Amniotic epithelial cell (primary cell): ENCODE measurements at regions not wholly inside any gene's neighbourhood (a gene's known extent, or its start where the extent isn't known, plus 50 kb on each side); places are given as distances from the start of the nearest gene placed in this dataset.

Experiments used
- DNase-seq: peaks from one replicate; pipeline ENCODE4 v3.0.0-alpha.2; 2010; ENCODE audit warnings: low read depth

DNA sequence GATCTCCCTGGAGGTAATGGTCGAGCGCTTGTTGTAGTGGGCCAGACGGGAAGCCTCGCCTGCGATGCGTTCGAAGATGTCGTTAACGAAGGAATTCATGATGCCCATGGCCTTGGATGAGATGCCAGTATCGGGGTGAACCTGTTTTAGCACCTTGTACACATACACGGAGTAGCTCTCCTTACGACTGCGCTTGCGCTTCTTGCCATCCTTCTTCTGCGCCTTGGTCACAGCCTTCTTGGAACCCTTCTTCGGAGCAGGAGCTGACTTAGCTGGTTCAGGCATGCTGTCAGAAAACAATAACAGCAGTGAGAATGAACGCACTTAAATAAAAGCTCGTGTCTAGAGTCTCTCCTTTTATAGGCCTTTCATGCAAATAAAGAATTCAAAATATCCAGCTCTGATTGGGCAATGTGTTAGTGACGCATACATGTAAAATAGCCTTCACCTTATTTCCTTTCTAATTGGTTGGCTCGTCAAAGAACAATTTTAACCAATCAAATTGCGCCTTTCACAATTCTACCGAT is 129.2 kb downstream of the HFE start:
- peak; percentile 99 for DNase-seq

DNA sequence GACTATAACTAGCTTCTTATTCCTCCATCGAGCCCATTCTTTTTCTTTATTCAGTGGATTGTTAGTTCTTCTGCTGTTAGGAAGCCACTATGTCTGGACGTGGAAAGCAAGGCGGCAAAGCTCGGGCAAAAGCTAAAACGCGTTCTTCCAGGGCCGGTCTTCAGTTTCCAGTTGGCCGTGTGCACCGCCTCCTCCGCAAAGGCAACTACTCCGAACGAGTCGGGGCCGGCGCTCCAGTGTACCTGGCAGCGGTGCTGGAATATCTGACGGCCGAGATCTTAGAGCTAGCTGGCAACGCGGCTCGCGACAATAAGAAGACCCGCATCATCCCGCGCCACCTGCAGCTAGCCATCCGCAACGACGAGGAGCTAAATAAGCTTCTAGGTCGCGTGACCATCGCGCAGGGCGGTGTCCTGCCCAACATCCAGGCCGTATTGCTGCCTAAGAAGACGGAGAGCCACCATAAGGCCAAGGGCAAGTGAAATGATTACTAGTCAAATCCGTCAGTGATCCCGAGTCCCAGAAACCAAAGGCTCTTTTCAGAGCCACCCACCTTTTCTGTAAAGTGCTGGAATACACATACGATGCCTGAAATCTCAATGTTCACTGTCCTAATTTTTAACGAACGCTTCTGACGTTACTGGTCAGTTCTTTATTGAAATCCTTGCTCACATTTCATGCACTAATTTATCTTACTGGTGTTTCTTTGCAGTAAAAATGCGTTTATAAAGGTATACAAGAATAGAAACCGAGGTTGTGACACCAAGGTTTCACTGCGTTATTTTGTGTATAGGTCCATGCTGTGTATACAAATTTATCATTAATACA is 129.9 kb downstream of the HFE start:
- DNase-seq = peak; percentile 80

DNA sequence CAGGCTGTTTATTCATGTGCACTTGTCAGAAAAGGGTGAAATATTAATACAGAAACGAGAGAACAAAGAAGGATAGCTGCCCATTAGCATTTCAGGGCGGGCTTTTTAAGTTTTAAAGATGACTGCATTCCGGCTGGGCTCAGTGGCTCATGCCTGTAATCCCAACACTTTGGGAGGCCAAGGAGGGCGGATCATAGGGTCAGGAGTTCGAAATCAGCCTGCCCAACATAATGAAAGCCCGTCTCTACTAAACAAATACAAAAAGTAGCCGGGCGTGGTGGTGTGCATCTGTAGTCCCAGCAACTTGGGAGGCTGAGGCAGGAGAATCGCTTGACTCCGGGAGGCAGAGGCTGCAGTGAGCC is 130.5 kb downstream of the HFE start:
- DNase-seq = peak; percentile 40

DNA sequence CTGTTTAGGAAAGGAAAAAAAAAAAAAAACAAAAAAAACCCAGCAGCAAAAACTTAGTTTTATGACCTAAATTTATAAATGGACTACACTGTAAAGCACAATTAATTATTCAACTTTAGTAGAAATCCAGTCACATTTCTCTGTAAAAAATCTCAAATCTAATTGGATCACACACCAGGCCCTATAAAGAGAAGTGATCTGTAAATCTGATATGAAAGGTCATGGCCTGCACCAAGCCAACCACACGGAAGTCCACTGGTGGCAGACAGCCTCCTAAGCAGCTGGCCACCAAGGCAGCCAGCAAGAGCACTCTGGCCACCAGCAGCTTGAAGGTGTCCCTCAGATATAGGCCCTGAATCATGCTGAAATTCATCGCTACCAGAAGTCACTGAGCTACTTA is 131.6 kb downstream of the HFE start:
- no peak for DNase-seq

DNA sequence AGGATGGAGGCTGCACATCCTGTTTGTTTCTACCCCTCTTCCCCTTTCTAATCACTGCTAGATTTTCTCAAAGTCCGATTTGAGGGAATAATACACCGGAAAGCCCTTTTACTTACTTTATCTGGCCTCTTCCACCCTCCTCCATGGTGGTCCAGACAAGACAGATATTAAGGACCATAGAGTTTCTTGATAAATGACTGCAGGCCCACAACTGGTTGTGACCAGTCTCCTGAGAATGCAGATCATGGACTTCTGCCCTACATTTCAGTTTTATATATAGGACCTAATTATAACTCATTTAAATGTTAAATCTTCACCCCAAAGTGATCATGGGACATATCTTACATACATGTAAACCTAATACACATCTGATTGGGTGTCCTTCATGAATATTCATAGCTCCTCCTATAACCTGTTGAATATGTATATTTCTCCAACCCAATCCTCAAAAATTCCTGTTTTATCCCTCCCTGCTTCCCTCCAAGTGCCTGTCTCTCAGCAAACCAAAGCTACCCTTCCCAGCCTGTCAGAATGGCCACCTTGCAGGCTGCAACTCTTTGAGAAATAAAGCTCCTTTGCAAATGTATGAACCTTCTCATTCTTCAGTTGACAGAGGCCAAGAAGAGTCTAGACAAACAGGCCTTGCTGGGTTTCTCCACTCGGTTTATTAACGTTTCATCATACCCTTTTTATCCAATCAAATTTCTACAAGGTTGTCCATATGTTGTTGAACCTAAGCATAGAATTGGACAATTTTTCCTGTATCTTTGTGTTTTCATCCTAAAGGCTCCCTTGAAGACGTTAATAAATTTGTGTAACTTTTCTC is 133.1 kb downstream of the HFE start:
- no peak for DNase-seq

DNA sequence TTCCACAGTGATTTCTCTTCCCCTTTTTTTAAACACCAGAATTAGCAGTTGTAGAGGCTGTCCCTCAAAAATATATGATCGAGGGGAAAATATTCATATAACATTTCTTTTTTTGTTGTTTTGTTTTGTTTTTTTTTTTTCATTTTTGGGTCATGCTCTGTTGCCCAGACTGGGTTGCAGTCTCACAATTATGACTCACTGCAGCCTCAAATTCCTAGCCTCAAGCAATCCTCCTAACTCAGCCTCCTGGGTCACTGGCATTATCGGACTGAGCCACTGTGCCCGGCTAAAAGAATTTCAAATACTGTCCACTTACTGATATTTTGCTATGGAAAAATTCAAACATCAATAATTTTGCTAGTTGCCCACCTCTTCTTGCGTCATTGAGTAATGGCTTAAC is 134.0 kb downstream of the HFE start:
- DNase-seq = no peak

DNA sequence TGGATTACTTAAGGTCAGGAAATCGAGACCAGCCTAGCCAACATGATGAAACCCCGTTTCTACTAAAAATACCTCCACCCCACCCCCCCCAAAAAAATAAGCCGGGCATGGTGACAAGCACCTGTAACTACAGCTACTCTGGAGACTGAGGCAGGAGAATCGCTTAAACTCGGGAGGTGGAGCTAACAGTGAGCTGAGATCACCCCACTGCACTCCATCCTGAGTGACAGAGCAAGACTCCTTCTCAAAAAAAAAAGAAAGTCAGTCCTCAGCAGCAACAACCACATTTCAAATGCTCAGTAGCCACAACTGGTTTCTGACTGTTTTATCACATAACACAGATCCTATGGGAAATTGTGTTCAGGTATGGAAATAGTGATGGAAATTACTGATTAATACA is 135.3 kb downstream of the HFE start:
- peak; percentile 23 for DNase-seq

DNA sequence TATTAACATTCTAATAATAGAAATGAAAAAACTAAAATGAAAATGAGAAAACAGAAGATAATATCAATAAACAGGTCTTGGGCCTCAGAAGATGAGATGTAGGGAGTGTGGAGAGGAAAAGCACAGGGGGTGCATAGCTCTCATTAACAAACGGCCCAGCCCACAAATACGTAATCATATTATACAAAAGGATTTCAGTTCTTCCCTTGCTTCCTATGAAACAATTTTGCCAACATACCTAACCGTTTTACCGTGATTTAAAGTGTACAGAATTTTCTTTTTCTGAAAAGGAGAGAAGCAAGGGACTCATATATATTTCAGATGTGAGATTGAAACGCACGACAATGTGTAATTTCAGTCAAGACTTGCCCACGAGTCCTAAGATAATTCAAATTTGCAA is 136.0 kb downstream of the HFE start:
- DNase-seq = peak; percentile 24

DNA sequence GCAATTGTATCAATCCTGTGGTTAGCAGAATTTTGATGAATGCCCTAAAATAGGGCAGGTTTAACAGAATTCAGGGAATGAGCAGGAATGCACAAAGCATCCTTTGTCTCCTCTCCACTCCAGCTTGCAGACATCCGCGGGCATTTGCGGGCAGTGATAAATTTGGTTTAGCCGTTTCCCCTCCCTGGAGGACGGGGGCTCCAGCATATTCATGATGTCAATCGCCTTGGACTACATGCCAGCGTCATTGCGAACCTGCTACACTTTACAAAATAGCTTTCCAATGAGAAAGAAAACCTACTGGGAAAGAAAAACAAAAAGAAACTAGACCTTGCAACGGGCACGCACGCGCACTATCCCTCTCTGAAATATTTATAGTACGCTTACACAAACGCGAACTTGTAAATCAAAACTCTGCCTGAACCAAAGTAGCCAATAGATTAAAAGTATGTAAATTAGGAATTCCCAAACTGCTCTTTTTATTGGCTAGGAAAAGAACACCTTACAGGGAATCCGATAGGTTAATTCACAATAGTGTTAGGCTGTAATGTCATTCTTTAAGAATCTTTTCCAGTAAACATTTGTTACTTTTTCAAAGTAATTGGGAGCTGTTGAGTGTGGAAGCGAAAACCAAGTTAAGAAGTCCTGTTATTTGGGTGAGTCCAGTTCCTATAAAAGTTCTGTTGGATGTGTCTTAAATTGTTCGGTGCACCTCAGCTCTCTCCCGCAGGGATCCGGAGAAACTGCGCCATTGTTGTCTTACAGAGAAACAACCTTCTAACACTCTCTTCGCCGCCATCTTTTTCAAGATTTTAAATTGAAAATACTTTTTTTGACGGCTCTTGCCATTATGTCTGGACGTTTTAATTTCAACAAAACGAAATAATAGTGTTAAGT is 136.7 kb downstream of the HFE start:
- peak; percentile 98 for DNase-seq

DNA sequence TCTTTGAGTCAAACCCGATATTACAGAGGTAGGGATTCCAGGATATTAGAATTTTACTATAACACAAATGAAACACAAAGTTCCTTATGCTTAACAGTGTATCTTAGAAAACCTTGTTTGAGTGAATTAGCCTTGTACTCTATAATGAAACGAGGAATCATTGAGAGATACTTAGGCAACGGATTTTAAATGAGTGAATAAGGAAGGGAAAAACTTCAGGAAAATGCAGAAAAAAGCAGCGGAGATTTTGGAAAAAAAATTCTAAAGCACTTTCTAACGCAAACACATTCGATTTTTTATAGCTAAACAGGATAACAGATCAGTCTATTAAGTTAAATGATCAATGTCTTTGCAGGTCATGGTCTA is 137.3 kb downstream of the HFE start:
- DNase-seq = no peak

DNA sequence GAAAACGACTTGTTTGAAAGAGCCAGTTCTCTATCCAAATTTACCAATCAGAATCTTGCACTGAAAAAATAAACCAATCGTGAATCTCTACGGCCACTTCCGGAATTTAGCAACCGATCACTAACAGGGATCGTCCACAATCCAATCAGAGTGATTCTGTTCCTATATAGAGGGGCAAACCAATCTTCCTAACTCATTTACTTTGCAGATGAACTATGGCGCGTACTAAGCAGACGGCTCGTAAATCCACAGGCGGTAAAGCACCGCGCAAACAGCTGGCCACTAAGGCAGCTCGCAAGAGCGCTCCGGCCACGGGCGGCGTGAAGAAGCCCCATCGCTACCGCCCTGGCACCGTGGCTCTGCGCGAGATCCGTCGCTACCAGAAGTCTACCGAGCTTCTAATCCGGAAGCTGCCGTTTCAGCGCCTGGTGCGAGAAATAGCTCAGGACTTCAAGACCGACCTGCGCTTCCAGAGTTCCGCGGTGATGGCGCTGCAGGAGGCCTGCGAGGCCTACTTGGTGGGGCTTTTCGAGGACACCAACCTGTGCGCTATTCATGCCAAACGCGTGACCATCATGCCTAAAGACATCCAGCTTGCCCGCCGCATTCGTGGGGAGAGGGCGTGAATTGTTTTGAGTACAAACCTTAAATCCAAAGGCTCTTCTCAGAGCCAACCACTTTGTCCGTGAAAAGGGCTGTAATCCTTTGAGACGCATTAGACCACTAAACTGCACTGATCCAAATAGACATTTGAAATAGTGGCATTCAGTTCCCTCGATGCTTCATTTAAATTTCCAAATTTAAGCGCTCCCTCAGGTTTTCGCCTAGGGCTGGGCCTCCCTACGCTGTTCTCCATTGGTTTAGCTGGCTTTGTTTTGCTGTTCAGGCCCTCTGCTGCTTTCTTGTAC is 138.0 kb downstream of the HFE start:
- DNase-seq = peak; percentile 97

DNA sequence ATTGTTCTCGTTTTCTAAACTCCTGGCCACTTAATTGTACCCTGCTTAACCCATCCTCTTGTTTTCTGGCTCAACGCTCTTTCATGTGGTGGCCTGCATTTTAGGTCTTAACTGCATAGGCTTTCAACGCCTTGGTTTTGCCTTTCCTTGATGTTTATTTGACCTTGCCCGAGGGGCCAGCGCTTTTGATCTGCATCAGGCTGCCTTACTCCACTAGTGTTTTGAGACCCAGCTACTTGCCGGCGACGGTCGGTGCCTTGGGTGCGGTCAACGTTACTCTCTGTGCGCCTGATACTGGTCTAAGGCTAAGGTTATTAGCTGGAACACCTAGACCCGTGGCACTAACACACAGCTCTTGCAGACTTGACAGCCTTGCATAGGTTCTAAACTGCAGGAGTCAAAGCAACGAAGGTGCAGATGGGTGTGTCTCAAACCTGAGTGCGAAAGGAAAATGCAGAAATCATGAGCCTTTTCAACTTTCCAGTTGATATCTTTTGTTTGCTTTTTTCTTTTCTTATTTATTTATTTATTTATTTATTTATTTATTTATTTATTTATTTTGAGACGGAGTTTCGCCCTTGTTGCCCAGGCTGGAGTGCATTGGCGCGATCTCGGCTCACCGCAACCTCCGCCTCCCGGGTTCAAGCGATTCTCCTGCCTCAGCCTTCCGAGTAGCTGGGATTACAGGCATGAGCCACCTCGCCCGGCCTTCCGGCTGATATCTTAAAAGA is 138.8 kb downstream of the HFE start:
- DNase-seq = peak; percentile 17

DNA sequence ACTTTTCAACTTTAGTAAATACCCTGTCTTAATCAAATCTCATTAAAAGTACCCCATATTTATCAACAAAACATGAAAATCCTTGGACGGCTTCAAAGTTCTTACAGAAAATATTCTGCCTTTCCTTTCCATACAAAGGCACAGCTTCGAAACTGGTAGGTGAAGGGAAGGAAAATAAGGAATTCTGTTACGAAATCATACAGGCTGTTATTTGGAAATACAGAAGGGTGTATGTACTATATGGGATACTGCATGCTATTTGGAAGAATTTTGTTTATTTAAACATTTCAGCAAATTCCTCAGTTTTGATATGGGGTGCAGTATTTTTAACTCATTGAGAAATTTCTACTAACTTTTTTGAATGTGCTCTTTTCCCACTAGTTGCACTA is 138.4 kb upstream of the BTN3A2 start:
- DNase-seq = peak; percentile 9

DNA sequence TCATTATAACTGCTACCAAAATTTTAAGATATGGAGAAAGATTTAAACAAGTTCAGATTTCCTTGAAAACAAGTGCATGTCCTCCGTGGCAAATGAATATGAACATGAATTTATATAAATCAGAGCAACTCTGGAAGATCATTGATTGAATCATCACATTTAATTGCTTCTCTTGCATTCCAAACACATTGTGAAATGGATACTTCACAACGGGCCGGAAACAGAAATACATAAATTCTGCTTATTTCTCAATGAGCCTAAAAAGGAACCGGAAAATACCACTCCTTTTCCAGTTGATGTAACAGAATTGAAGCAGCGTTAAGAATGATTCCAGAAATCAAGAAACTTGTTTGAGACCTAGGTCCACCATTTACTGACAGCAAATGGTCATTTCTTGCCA is 134.6 kb upstream of the BTN3A2 start:
- DNase-seq = peak; percentile 81

DNA sequence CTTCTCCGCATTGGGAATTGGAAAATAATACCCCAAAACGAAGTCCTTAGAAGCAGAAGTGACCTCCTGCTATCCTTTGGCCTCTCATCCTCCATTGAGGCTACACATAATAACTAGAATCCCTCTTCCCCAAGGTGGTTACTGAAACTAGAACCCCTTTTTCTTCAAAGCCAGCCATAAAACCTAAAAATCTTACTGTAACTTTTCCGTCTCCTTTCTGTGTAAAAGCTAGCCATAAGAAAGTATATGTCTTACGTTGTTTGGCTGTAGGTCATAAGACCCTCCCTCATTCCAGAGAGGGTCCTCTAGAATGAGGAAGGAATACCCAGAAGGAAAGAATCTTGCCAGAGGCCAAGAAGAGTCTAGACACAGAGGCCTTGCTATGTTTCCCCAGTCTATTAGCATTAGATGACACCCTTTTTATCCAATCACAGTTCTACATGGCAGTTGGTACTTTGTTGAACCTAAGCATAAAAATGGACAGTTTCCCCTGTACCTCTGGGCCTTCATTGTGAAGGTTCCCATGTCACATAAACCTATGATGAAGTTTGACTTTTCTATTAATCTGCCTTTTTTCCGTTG is 133.9 kb upstream of the BTN3A2 start:
- peak; percentile 7 for DNase-seq

DNA sequence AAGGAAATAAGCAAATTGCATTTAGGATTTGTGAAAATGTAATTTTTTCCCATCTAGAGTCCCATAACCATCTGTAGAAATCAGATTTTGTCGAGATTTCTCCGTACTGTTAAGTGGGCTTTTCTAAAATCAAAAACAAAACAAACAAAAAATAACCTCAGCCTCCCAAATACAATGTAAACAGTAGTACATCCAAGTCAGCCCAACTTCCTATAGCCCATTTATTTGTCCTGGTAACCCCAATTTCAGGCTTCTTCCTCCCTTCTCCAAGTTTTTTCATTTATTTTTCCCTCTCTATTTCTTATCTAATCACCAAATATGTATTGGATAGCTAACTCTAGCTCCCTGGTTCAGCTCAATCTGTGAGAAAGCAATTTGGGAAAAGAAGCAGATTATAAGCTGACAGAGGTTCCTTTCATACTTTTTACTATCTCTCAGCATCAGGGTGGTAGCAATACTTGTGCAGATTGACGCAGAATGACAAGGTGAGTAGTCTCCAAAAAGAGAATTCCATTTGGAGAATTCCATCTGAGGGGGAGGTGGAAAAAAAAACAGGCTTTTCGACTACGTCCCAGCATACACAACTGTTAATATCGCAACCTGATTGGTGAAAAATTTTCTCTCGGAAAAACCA is 132.6 kb upstream of the BTN3A2 start:
- DNase-seq = peak; percentile 7

DNA sequence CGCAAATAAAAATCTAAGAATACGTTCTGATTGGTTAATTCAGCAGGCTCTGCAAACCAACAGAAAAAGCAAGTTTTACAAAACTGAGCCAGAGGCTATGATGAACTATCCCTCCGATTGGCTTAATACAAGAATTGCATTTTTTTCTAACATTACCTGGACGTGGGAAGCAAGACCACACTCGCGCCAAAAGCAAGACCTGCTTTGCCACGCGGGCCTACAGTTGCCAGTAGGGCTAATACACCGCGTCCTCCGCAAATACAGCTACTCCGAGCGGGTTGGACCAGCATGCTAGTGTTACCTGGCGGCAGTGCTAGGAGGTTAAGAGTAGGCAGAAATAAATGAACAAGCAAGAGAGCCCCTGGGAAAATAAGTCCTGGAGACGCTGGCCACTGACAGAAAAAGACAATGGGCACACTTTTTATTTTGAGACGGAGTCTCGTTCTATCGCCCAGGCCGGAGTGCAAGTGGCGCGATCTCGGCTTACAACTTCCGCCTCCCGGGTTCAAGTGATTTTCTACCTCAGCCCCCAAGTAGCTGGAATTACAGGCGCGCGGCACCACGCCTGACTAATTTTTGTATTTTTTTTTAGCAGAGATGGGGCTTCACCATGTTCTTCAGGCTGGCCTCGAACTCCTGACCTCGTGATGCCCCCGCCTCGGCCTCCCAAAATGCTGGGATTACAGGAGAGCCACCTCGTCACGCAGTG is 131.9 kb upstream of the BTN3A2 start:
- peak; percentile 81 for DNase-seq

DNA sequence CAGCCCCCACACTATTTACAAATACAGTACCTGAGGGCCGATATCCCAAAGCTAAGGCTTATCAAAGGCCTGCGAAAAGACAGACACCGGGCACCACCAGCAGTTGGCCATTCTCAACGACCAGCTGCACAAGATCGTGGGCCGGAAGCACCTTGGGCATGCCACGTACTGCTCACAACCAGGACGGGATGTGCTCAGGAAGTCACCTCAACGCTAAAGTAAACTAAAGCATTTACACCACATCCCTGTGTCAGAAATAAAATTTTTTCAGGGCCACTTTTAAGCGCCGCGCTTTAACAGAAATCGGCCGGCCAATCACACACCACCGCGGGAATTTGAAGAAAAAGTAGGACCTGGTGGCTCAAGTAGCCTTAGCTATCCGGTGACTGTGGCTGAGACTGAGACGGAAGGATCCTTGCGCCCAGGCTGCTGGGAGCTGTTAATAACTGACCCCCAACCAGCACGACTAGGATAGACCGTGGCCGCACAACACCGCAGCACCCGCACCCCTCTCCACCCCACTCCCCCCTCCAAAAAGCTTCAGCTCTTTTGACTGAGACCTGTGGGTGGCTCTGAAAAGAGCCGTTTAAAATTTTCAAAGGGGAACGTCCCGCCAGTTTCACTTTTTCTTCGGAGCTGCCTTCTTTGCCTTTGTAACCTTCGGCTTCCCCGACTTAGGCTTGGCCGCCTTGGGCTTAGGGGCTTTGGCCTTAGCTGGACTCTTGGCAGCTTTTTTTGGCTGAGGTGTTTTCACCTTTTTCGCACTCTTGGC is 131.2 kb upstream of the BTN3A2 start:
- peak; percentile 64 for DNase-seq
